Ishikawa (cell line): ENCODE measurements at regions not wholly inside any gene's neighbourhood (a gene's known extent, or its start where the extent isn't known, plus 50 kb on each side); places are given as distances from the start of the nearest gene placed in this dataset.

Source experiments
- CEBPB ChIP-seq: IDR thresholded peaks from 2 replicates; pipeline ENCODE4 v1.6.1; 2012
- CREB1 ChIP-seq: IDR thresholded peaks from 2 replicates; pipeline ENCODE4 v1.6.1; 2012; ENCODE audit warnings: low read depth
- EGR1 ChIP-seq: IDR thresholded peaks from 2 replicates; pipeline ENCODE4 v1.6.1; 2012
- EP300 ChIP-seq: IDR thresholded peaks from 2 replicates; pipeline ENCODE4 v1.6.1; 2012; ENCODE audit warnings: borderline replicate concordance
- FOXM1 ChIP-seq: IDR thresholded peaks from 2 replicates; pipeline ENCODE4 v1.6.1; 2012; ENCODE audit warnings: low read depth, borderline replicate concordance
- MAX ChIP-seq: IDR thresholded peaks from 2 replicates; pipeline ENCODE4 v1.6.1; 2012
- NFIC ChIP-seq: IDR thresholded peaks from 2 replicates; pipeline ENCODE4 v1.6.1; 2012
- RAD21 ChIP-seq: IDR thresholded peaks from 2 replicates; pipeline ENCODE4 v1.6.1; 2012; ENCODE audit warnings: low read depth
- REST ChIP-seq: IDR thresholded peaks from 2 replicates; pipeline ENCODE4 v1.6.1; 2012; ENCODE audit warnings: low read depth, mild to moderate bottlenecking
- TAF1 ChIP-seq: IDR thresholded peaks from 2 replicates; pipeline ENCODE4 v1.6.1; 2012; ENCODE audit warnings: low read depth, mild to moderate bottlenecking
- TCF12 ChIP-seq: IDR thresholded peaks from 2 replicates; pipeline ENCODE4 v1.6.1; 2012; ENCODE audit warnings: low read depth
- TEAD4 ChIP-seq: IDR thresholded peaks from 2 replicates; pipeline ENCODE4 v1.6.1; 2012
- YY1 ChIP-seq: IDR thresholded peaks from 2 replicates; pipeline ENCODE4 v1.6.1; 2012; ENCODE audit warnings: low read depth
- ZBTB7A ChIP-seq: IDR thresholded peaks from 2 replicates; pipeline ENCODE4 v1.6.1; 2012; ENCODE audit warnings: low read depth
- TF ChIP-seq, protein P1 (sequence below): IDR thresholded peaks from 2 replicates; pipeline ENCODE4 v1.6.1; 2012

GRCh38 chr5:69006030-69006429 lies 87.8 kb upstream of the SLC30A5 start:
- TF ChIP-seq CEBPB: no peak
- TF ChIP-seq, protein P1, sequence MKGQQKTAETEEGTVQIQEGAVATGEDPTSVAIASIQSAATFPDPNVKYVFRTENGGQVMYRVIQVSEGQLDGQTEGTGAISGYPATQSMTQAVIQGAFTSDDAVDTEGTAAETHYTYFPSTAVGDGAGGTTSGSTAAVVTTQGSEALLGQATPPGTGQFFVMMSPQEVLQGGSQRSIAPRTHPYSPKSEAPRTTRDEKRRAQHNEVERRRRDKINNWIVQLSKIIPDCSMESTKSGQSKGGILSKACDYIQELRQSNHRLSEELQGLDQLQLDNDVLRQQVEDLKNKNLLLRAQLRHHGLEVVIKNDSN: no peak
- no peak for TF ChIP-seq RAD21
- no peak for TF ChIP-seq EGR1
- no peak for TF ChIP-seq YY1
- TF ChIP-seq NFIC: no peak
- no peak for TF ChIP-seq TEAD4
- no peak for TF ChIP-seq MAX
- no peak for TF ChIP-seq CREB1
- TF ChIP-seq EP300: no peak
- no peak for TF ChIP-seq REST

DNA sequence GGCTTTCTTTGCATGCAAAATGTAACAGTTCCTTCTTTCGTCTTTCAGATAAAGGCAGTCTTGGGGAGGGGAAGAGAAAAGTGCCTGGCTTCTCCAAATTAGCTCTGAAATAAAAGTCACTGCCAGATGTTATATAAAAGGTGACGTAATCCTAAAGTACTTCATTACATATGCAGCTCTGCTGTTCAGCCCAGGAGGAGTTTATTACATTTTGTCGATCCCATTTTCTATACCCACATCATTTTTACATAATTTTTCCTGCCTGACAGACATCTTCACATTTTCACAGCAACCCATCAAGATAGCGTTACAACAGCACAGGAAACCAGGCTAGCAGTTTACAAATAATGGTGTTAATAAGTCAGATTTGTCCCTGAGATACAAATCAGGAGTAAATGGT lies 86.7 kb upstream of the SLC30A5 start:
- no peak for TF ChIP-seq EGR1
- TF ChIP-seq TCF12: no peak
- TF ChIP-seq NFIC: no peak
- TF ChIP-seq MAX: no peak
- TF ChIP-seq, protein P1: no peak
- TF ChIP-seq CREB1: no peak
- no peak for TF ChIP-seq ZBTB7A
- TF ChIP-seq TEAD4: no peak
- TF ChIP-seq YY1: no peak
- TF ChIP-seq FOXM1: no peak
- TF ChIP-seq EP300: no peak
- TF ChIP-seq CEBPB: no peak
- TF ChIP-seq RAD21: no peak
- TF ChIP-seq REST: no peak
- TF ChIP-seq TAF1: no peak

DNA sequence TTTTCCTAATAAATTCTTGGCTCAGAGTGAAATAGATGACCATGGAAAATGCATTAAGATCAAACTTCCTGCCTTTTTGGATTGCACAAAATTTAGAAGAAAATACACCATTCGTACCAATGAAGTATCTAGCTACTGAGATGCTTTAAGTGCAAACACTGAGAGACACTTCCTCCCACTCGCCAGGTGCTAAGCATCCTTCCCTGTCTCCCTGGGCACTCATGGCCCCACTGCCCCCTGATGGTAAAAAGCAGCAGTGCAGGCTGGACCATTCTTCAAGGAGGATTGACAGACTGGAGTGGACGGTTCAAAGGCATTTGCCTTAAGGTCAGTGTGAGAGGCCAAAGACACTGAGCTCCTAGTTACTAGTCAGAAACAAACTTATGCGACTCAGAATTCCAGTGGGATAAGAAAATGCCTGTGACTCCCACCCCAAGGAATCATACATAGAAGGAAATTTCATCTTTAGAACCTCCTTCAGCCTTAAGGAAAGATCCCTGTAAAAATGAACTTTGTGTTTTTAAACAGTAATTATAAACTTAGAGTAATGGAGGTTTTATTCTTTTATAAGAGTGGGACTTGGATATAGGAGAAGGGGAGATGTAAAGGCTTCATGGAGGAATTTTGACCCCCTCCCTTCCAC lies 86.0 kb upstream of the SLC30A5 start:
- TF ChIP-seq RAD21: peak; percentile 86
- no peak for TF ChIP-seq ZBTB7A
- TF ChIP-seq TCF12: no peak

- TF ChIP-seq ZBTB7A: no peak
- TF ChIP-seq CREB1: no peak
- no peak for TF ChIP-seq REST
- no peak for TF ChIP-seq TEAD4
- no peak for TF ChIP-seq YY1
- TF ChIP-seq EP300: no peak
- TF ChIP-seq, protein P1: no peak
- no peak for TF ChIP-seq TAF1
- TF ChIP-seq NFIC: no peak
- TF ChIP-seq CEBPB: no peak
- no peak for TF ChIP-seq MAX
Observed at GRCh38 chr5:69010476-69010875, 83.3 kb upstream of the SLC30A5 start.
